DOHH2 (cell line): ENCODE measurements at regions not wholly inside any gene's neighbourhood (a gene's known extent, or its start where the extent isn't known, plus 50 kb on each side); places are given as distances from the start of the nearest gene placed in this dataset.

ENCODE experiments used
- H3F3A ChIP-seq: fragments of 200-600 bp; sonication (generic), shearing (Covaris generic); 2 replicates; pipeline ENCODE4 v1.6.0; 2016; ENCODE audit warnings: antibody characterized with exemption, mild to moderate bottlenecking; ENCODE audit not compliant: control insufficient read depth, insufficient read depth
- H3K27ac ChIP-seq: fragments of 200-600 bp; sonication (generic); 2 replicates; pipeline ENCODE4 v1.5.1; 2014; ENCODE audit warnings: low read depth, mild to moderate bottlenecking, low read length, moderate library complexity
- H3K27me3 ChIP-seq: fragments of 200-600 bp; sonication (generic); 2 replicates; pipeline ENCODE4 v1.6.1; 2014; ENCODE audit warnings: mild to moderate bottlenecking, low read length, mixed read lengths; ENCODE audit not compliant: control insufficient read depth
- H3K36me3 ChIP-seq: fragments of 200-600 bp; sonication (generic); 2 replicates; pipeline ENCODE4 v1.6.1; 2014; ENCODE audit warnings: mild to moderate bottlenecking, low read length, moderate library complexity, mixed read lengths; ENCODE audit not compliant: control insufficient read depth
- H3K4me1 ChIP-seq: fragments of 200-600 bp; sonication (generic); 2 replicates; pipeline ENCODE4 v1.6.1; 2014; ENCODE audit warnings: mild to moderate bottlenecking, low read length, mixed read lengths; ENCODE audit not compliant: control insufficient read depth
- H3K4me2 ChIP-seq: fragments of 200-600 bp; sonication (generic); 2 replicates; pipeline ENCODE4 v1.6.0; 2014; ENCODE audit warnings: mild to moderate bottlenecking, low read length, moderate library complexity
- H3K4me3 ChIP-seq: fragments of 200-600 bp; sonication (generic); 2 replicates; pipeline ENCODE4 v1.5.1; 2014; ENCODE audit warnings: mild to moderate bottlenecking, low read length, mixed read lengths
- H3K79me2 ChIP-seq: fragments of 200-600 bp; sonication (generic); 2 replicates; pipeline ENCODE4 v1.6.1; 2014; ENCODE audit warnings: mild to moderate bottlenecking, low read length, mixed read lengths; ENCODE audit not compliant: control insufficient read depth
- H3K9me2 ChIP-seq: fragments of 200-600 bp; sonication (generic); replicated peaks from 2 replicates; pipeline ENCODE4 v1.6.1; 2014; ENCODE audit warnings: mild to moderate bottlenecking, low read length, mixed read lengths; ENCODE audit not compliant: control insufficient read depth
- H3K9me3 ChIP-seq: fragments of 200-600 bp; sonication (generic); 2 replicates; pipeline ENCODE4 v1.6.1; 2014; ENCODE audit warnings: antibody characterized with exemption, low read length, mixed read lengths; ENCODE audit not compliant: control insufficient read depth, insufficient read depth
- H4K20me1 ChIP-seq: fragments of 200-600 bp; sonication (generic); 2 replicates; pipeline ENCODE4 v1.6.0; 2014; ENCODE audit warnings: low read depth, mild to moderate bottlenecking, antibody characterized with exemption, low read length, moderate library complexity; ENCODE audit not compliant: control insufficient read depth, insufficient read depth
- CTCF ChIP-seq: fragments of 200-600 bp; sonication (generic); IDR thresholded peaks from one replicate; pipeline ENCODE4 v1.5.1; 2014; ENCODE audit warnings: antibody characterized with exemption, mild to moderate bottlenecking, low read depth, low read length; ENCODE audit not compliant: poor library complexity, severe bottlenecking
- EZH2phosphoT487 ChIP-seq: fragments of 200-600 bp; sonication (generic); IDR thresholded peaks from 2 replicates; pipeline ENCODE4 v1.6.1; 2017; ENCODE audit warnings: borderline replicate concordance, mild to moderate bottlenecking, antibody characterized with exemption, low read length, moderate library complexity, mixed read lengths

- no peaks in the 10 kb centered on the region for H3K79me2 ChIP-seq
- H3K4me3 ChIP-seq, result no peak overlapping the region
- no peaks in the 10 kb centered on the region for H4K20me1 ChIP-seq
- H3K36me3 ChIP-seq, result no peaks in the 10 kb centered on the region
- no peaks in the 10 kb centered on the region for H3K9me2 ChIP-seq
- H3K4me2 ChIP-seq, result peak overlapping the region; percentile 38
- H3K9me3 ChIP-seq, result no peaks in the 10 kb centered on the region
- H3F3A ChIP-seq, result no peaks in the 10 kb centered on the region
- H3K27me3 ChIP-seq, result no peaks in the 10 kb centered on the region
- H3K4me1 ChIP-seq, result peaks cover 23% of the 10 kb centered on the region
- H3K27ac ChIP-seq, result no peak overlapping the region
- no peak for TF ChIP-seq EZH2phosphoT487
- TF ChIP-seq CTCF, result no peak
Measured at GRCh38 chr20:6914986-6915385, 147.5 kb downstream of the BMP2 start.

DNA sequence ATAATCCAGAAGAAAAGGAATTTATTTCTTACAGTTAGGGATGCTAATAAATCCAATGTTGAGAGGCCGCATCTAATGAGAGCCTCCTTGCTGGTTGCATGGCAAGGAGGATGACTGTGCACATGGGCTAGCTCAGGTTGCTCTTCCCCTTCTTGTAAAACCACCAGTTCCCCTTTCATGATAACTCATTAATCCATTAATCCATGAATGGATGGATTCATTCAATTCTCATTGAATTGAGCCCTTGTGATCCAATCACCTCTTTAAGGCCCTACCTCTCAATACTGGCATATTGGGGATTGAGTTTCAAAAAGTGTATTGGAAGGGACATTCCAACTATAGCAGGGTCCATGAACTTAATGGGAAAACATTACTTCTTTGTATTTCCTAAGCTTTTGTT lies 149.5 kb downstream of the BMP2 start:
- H3K9me2 ChIP-seq, result no peaks in the 10 kb centered on the region
- H3K4me1 ChIP-seq, result peaks cover 23% of the 10 kb centered on the region
- no peak for TF ChIP-seq EZH2phosphoT487
- TF ChIP-seq CTCF, result no peak
- H3K9me3 ChIP-seq, result no peaks in the 10 kb centered on the region
- H3K27ac ChIP-seq, result no peak overlapping the region
- H3K36me3 ChIP-seq, result no peaks in the 10 kb centered on the region
- H3K27me3 ChIP-seq, result no peaks in the 10 kb centered on the region
- H3K4me3 ChIP-seq, result no peak overlapping the region
- H3K4me2 ChIP-seq, result no peak overlapping the region
- no peaks in the 10 kb centered on the region for H4K20me1 ChIP-seq
- H3F3A ChIP-seq, result no peaks in the 10 kb centered on the region
- H3K79me2 ChIP-seq, result no peaks in the 10 kb centered on the region

GRCh38 chr20:6919792-6920468 lies 152.4 kb downstream of the BMP2 start:
- H3K27me3 ChIP-seq, result no peaks in the 10 kb centered on the region
- no peak overlapping the region for H3K27ac ChIP-seq
- H3K36me3 ChIP-seq, result no peaks in the 10 kb centered on the region
- no peaks in the 10 kb centered on the region for H3K9me2 ChIP-seq
- H3K4me1 ChIP-seq, result peaks cover 22% of the 10 kb centered on the region
- H3F3A ChIP-seq, result no peaks in the 10 kb centered on the region
- no peaks in the 10 kb centered on the region for H4K20me1 ChIP-seq
- no peaks in the 10 kb centered on the region for H3K79me2 ChIP-seq
- H3K4me3 ChIP-seq, result no peak overlapping the region
- H3K9me3 ChIP-seq, result no peaks in the 10 kb centered on the region
- TF ChIP-seq CTCF, result no peak
- no peak for TF ChIP-seq EZH2phosphoT487
- no peak overlapping the region for H3K4me2 ChIP-seq
